COLO668 (cell line): ENCODE measurements at regions not wholly inside any gene's neighbourhood (a gene's known extent, or its start where the extent isn't known, plus 50 kb on each side); places are given as distances from the start of the nearest gene placed in this dataset.

ENCODE experiments used
- DNase-seq: peaks from one replicate; lab custom pipeline; 2025; ENCODE audit not compliant: unreplicated experiment; lab: John Stamatoyannopoulos, UW

- DNase-seq: no peak
Measured at GRCh38 chr2:37471104-37471503, 126.7 kb downstream of the QPCT start.

- no peak for DNase-seq
Measured at GRCh38 chr2:37471994-37472393, 127.6 kb downstream of the QPCT start.

GRCh38 chr2:37472959-37473358, 128.5 kb downstream of the QPCT start:
- DNase-seq: peak; percentile 13

- DNase-seq: no peak
Measured at GRCh38 chr2:37476411-37476810, 132.0 kb downstream of the QPCT start.

DNA sequence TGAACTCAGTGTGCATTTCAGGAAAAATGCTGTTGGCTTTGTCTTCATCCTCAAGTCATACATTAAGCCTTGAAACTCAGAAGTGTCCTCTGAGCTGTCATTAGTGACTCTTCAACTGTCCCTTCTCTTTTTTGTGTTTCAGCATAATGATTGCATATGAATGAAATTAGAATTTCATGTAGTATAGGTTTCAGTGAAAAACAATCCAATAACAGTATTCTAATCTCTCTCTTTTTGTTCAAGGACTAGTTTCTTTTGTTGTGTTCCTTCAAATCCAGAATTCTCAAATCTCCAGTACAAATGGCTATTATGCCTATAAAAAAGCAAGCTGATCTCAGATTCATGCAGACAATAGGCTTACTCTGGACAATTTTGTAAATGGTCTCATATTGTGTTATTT, 133.5 kb downstream of the QPCT start:
- no peak for DNase-seq

- no peak for DNase-seq
Measured at GRCh38 chr2:37481244-37481643, 136.8 kb downstream of the QPCT start.

- DNase-seq: no peak
Measured at GRCh38 chr2:37489041-37489456, 144.6 kb downstream of the QPCT start.

- DNase-seq: no peak
Measured at GRCh38 chr2:37489536-37489935, 145.1 kb downstream of the QPCT start.

DNA sequence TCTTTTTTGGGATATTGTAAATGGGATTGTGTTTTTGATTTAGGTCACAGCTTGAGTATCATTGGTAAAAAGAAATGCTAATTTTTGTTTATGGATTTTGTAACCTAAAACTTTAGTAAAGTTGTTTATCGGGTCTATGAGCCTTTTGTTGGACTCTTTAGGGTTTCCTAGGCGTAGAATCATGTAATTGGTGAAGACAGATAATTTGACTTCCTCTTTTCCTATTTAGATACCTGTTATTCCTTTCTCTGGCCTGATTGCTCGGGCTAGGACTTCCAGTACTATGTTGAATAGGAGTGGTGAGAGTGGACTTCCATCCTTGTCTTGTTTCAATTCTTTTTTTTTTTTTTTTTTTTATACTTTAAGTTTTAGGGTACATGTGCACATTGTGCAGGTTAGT, 149.0 kb downstream of the QPCT start:
- DNase-seq: no peak

DNA sequence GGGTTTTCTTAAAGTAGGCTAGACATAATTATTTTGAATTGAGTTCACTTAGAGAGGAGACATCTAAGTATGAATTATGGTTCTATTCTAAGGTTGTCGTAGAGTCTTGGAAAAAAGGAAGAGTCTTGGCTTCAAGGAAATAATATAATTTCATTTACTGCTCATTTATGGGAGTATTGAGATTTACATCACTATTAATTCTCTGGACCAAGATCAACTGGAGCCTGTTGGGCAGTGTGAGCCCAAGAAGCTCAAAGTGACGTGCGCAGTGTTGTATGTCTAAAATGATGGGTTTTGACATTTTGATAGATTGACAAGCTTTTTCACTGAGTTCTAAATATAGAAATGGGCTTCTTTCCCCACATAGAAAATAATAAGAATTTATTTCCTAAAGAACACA, 154.7 kb downstream of the QPCT start:
- DNase-seq: no peak

- no peak for DNase-seq
Measured at GRCh38 chr2:37500031-37500430, 155.6 kb downstream of the QPCT start.

GRCh38 chr2:37501113-37501512, 156.7 kb downstream of the QPCT start:
- no peak for DNase-seq

DNA sequence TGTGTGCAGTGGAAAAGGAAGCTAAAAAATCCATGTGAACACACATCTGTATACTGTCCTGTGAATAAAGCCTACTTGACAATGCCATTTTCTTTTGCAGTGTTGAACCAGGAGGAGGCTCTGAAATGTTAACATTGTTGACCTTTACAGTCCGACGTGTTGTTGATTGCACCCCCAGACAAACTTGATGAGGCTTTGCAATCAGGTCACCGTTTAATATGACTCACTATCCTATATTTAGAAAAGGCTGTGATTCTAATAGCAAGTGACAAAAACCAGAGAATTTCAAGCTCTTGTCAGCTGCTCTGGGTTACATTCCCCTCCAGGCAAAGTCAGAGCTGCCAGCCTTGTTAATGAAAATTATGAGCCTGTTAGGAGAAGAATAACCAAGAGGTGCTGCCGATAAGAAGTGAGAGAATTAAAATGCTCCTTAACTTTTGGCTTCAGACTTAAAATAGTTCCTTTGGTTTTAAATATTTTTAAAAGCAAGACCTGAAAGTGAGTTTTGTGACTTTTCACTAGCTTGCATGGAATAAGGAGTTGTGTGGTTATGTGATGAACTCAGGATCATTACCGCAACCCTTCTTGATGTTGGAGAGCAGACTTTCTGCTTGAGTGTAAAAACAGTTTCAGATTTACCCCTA, 162.1 kb downstream of the QPCT start:
- DNase-seq: no peak

GRCh38 chr2:37507051-37507410, 162.6 kb downstream of the QPCT start:
- DNase-seq: no peak

DNA sequence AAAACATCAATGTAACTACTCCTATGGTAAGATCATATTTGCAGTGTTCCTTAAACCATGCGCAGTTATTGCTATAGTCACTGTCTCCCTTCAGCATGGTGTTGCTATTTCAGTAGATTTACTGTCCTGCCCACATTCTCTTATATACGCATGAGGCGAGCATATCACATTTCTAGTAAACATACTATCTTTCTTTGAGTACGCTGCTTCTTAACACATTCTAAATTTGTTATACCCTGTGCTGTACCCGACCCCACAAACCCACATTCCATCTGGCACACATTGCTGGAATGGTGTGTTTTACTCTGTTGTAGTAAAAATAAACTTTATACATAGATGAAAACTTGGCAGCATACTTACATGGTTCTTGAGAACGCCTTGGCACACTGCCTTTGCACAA, 163.3 kb downstream of the QPCT start:
- DNase-seq: no peak

GRCh38 chr2:37512971-37513370, 158.5 kb downstream of the CDC42EP3 start:
- DNase-seq: no peak

GRCh38 chr2:37523814-37524362, 147.6 kb downstream of the CDC42EP3 start:
- DNase-seq: no peak

DNA sequence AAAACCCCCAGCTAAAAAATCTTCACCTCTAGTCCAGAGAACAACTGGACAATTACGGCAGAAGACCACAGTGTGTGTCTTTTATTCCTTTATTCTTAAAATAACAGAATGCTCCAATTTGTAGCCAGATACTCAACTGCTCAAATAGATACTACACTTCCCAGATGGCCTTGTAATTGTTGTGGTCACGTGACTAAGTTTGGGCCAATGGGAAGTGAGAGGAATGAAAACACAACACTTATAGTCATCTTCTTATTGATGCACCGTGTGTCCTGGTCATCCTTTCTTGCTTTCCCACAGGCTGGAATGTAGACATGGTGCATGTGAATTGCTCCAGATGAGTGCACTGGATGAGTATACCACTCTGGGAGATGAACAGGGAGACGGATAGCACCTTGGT, 145.1 kb downstream of the CDC42EP3 start:
- DNase-seq: no peak

GRCh38 chr2:37526856-37527255, 144.6 kb downstream of the CDC42EP3 start:
- DNase-seq: no peak

- DNase-seq: no peak
Measured at GRCh38 chr2:37527361-37527760, 144.1 kb downstream of the CDC42EP3 start.

DNA sequence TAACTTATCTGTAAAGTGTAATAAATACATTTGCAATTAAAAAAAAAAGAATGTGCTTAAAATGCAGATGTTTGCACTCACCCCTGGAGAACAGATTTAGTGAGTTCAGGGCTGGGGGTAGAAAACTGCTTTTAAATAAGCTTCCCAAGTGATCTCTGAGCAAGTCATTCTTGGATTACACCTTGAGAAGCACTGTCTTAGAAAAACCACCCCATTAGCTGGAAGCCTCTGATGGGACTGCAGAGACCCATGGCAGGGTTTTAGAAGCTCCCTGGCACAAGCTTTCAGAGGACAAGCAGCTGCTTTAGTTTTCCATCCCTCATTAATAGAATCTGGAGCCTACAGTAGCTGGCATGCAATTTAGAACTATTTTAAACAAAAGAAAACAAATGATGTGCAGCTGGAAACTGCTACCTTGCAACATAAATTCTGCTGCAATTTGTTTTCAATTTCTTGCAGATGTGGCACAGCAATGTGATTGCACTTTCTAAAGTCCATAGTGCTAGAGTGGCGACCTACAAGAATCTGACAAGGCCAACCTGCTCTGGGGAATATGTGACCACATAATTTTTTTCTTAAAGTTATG, 141.5 kb downstream of the CDC42EP3 start:
- DNase-seq: no peak

DNA sequence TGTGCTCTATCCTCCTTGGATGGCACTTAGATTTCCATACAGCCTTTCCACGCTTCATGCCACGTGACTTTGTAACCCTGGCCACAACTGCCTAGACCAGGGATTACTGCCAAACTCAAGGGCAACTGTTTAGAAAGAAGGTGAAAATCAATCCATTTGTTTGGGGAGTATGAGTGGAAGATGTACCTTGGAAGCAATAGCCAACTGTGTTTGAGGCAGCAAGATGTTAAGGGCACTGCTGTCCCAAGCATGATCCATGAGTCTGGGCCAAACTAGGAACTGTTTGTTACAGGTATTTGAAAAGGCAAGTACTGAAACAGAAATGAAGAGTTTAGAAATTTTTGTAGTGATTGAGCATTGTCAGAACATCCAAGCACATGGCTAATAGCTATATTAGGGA, 138.9 kb downstream of the CDC42EP3 start:
- no peak for DNase-seq

DNA sequence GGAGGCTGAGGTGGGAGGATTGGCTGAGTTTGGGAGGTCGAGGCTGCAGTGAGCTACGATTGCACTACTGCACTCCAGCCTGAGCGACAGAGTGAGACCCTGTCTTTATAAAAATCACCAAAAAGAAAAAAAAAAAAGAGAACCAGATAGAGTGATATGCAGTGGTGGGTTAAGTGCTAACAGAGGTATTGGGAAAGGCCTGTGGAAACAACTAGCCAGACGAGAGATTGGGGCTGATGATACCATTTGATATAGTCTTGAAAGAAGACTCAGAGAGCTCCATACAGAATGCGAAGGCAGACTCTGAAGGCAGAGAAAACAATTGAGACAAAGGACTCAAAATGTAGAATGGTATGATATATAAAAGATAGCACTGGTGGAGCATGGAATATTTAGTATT, 134.1 kb downstream of the CDC42EP3 start:
- DNase-seq: no peak
